ENCODE measurements at regions not wholly inside any gene's neighbourhood (a gene's known extent, or its start where the extent isn't known, plus 50 kb on each side); places are given as distances from the start of the nearest gene placed in this dataset.
"Not testable (repeated sequence)": the region's sequence is repeated elsewhere in the genome, so short reads cannot be mapped to it uniquely, and the experiment has no call there.

GRCh38 chr7:128581825-128582561, 90.1 kb upstream of the GARIN1A start:
- not testable (repeated sequence) for H3K4me3 ChIP-seq (ENCODE audit: insufficient read depth, low read length); H3K27ac ChIP-seq (ENCODE audit: low read depth, low read length)

GRCh38 chr7:128586715-128587114, 85.4 kb upstream of the GARIN1A start:
- not testable (repeated sequence) for H3K4me1 ChIP-seq (ENCODE audit: insufficient read depth, low read length); H3K27ac ChIP-seq (ENCODE audit: low read depth, low read length); H4K20me1 ChIP-seq (ENCODE audit: insufficient read depth, low read length); H3K4me2 ChIP-seq (ENCODE audit: insufficient read depth, low read length); H2AFZ ChIP-seq (ENCODE audit: low read length); DNase-seq (ENCODE audit: insufficient read length, low spot score, missing footprints); H3K27me3 ChIP-seq (ENCODE audit: insufficient read depth, low read length); H3K9me3 ChIP-seq (ENCODE audit: low read depth, low read length); H3K4me3 ChIP-seq (ENCODE audit: insufficient read depth, low read length)
- peaks cover 30% of the 10 kb centered on the region for H3K79me2 ChIP-seq (ENCODE audit: insufficient read depth, low read length)
- peaks cover 14% of the 10 kb centered on the region for H3K36me3 ChIP-seq (ENCODE audit: insufficient read depth, low read length)

More at GRCh38 chr7:128581825-128582561, 90.1 kb upstream of the GARIN1A start:
- DNase-seq (ENCODE audit: insufficient read length, low spot score, missing footprints); H3K27me3 ChIP-seq (ENCODE audit: insufficient read depth, low read length); H4K20me1 ChIP-seq (ENCODE audit: insufficient read depth, low read length); H3K9me3 ChIP-seq (ENCODE audit: low read depth, low read length); H2AFZ ChIP-seq (ENCODE audit: low read length); H3K4me2 ChIP-seq (ENCODE audit: insufficient read depth, low read length): not testable (repeated sequence)
- Histone ChIP-seq H3K4me1 (ENCODE audit: insufficient read depth, low read length) (peaks cover 10% of the 10 kb centered on the region), H3K79me2 (ENCODE audit: insufficient read depth, low read length) (peaks cover 23% of the 10 kb centered on the region), H3K36me3 (ENCODE audit: insufficient read depth, low read length) (peaks cover 12% of the 10 kb centered on the region)

- H3K27me3 ChIP-seq (ENCODE audit: insufficient read depth, low read length), result no peaks in the 10 kb centered on the region
- H3K4me2 ChIP-seq (ENCODE audit: insufficient read depth, low read length), result no peak overlapping the region
- no peak overlapping the region for H3K4me3 ChIP-seq (ENCODE audit: insufficient read depth, low read length)
- no peak for TF ChIP-seq CTCF (IDR thresholded peaks at IDR 0.05; ENCODE audit: extremely low read depth, low read depth, low read length)
- DNase-seq (ENCODE audit: insufficient read length, low spot score, missing footprints), result no peak
- H3K79me2 ChIP-seq (ENCODE audit: insufficient read depth, low read length), result peaks cover 35% of the 10 kb centered on the region
- no peaks in the 10 kb centered on the region for H3K9me3 ChIP-seq (ENCODE audit: low read depth, low read length)
- H3K36me3 ChIP-seq (ENCODE audit: insufficient read depth, low read length), result peaks cover 22% of the 10 kb centered on the region
- H4K20me1 ChIP-seq (ENCODE audit: insufficient read depth, low read length), result peaks cover 4% of the 10 kb centered on the region
- no peaks in the 10 kb centered on the region for H3K4me1 ChIP-seq (ENCODE audit: insufficient read depth, low read length)
- H2AFZ ChIP-seq (ENCODE audit: low read length), result no peak overlapping the region
- H3K27ac ChIP-seq (ENCODE audit: low read depth, low read length), result no peak overlapping the region
These were observed 80.4 kb upstream of the GARIN1A start for GRCh38 chr7:128591705-128592104.

DNA sequence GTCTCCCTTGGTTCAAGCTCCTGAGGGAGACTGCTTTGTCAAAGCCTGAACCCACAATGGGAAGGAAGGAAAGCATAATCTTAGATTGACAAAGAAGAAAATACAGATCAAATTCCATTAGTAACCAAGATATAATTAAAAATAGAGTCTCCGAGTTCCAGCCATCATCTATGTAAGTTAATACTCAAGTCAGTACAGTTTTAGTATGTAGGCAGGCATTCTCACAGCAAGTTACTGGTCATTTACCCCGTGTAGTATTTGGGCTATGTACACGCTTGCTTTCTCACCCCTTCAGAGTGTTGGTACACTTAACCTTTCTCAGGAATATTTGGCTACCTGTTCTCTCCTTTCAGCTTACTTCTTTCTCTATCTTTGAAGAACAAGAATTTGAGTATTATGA, 79.9 kb upstream of the GARIN1A start:
- H3K27me3 ChIP-seq (ENCODE audit: insufficient read depth, low read length); H3K4me2 ChIP-seq (ENCODE audit: insufficient read depth, low read length); H3K4me1 ChIP-seq (ENCODE audit: insufficient read depth, low read length); H4K20me1 ChIP-seq (ENCODE audit: insufficient read depth, low read length); H3K4me3 ChIP-seq (ENCODE audit: insufficient read depth, low read length); DNase-seq (ENCODE audit: insufficient read length, low spot score, missing footprints); H3K27ac ChIP-seq (ENCODE audit: low read depth, low read length); H2AFZ ChIP-seq (ENCODE audit: low read length); H3K9me3 ChIP-seq (ENCODE audit: low read depth, low read length): not testable (repeated sequence)
- H3K36me3 ChIP-seq (ENCODE audit: insufficient read depth, low read length), result peaks cover 25% of the 10 kb centered on the region
- peaks cover 35% of the 10 kb centered on the region for H3K79me2 ChIP-seq (ENCODE audit: insufficient read depth, low read length)

GRCh38 chr7:128594061-128594460, 78.0 kb upstream of the GARIN1A start:
- not testable (repeated sequence) for H3K4me1 ChIP-seq (ENCODE audit: insufficient read depth, low read length); H4K20me1 ChIP-seq (ENCODE audit: insufficient read depth, low read length); H3K9me3 ChIP-seq (ENCODE audit: low read depth, low read length); H3K27me3 ChIP-seq (ENCODE audit: insufficient read depth, low read length); DNase-seq (ENCODE audit: insufficient read length, low spot score, missing footprints); H3K27ac ChIP-seq (ENCODE audit: low read depth, low read length); H3K4me2 ChIP-seq (ENCODE audit: insufficient read depth, low read length); H2AFZ ChIP-seq (ENCODE audit: low read length); H3K4me3 ChIP-seq (ENCODE audit: insufficient read depth, low read length)
- H3K36me3 ChIP-seq (ENCODE audit: insufficient read depth, low read length), result peaks cover 25% of the 10 kb centered on the region
- H3K79me2 ChIP-seq (ENCODE audit: insufficient read depth, low read length), result peaks cover 43% of the 10 kb centered on the region

DNA sequence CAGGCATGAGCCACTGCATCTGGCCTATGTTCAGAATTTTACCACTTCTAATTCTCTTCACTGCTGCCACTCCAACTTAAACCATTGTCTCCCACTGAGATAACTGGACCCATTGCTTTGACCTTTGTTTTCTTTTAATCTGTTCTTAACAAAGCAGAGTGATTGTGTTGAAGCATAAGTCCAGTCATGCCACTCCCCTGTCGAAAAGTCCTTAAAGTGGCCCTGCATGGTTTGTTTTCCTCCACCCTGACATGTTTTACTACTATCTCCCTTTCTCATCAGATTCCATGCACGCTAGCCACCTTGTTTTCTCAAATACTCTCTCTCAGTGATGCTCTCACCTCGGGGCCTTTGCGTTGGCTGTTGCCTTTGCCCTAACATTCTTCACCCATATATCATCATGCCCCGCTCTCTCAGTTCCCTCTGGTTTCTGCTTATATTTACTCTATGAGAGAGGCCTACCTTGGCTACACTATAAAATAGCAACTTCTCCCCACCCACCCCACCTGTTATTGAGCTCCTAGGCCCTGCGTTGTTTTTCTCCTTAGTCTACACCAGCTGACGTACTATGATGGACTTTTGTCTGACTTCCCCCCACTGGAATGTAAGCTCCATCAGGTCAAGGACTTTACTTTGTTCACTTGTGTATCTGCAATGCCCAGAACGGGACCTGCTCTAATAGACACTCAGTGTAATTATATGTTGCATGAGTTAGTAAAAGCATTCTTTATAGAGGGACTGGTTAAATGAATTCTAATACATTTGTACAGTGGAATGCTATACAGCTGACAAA, 75.6 kb upstream of the GARIN1A start:
- H3K27me3 ChIP-seq (ENCODE audit: insufficient read depth, low read length); H3K4me2 ChIP-seq (ENCODE audit: insufficient read depth, low read length); H3K4me3 ChIP-seq (ENCODE audit: insufficient read depth, low read length); DNase-seq (ENCODE audit: insufficient read length, low spot score, missing footprints); H3K4me1 ChIP-seq (ENCODE audit: insufficient read depth, low read length); H2AFZ ChIP-seq (ENCODE audit: low read length); H3K9me3 ChIP-seq (ENCODE audit: low read depth, low read length); H3K27ac ChIP-seq (ENCODE audit: low read depth, low read length): not testable (repeated sequence)
- peaks cover 10% of the 10 kb centered on the region for H4K20me1 ChIP-seq (ENCODE audit: insufficient read depth, low read length)
- peaks cover 25% of the 10 kb centered on the region for H3K36me3 ChIP-seq (ENCODE audit: insufficient read depth, low read length)
- peaks cover 57% of the 10 kb centered on the region for H3K79me2 ChIP-seq (ENCODE audit: insufficient read depth, low read length)

GRCh38 chr7:128598946-128599345, 73.1 kb upstream of the GARIN1A start:
- H3K4me3 ChIP-seq (ENCODE audit: insufficient read depth, low read length); H2AFZ ChIP-seq (ENCODE audit: low read length); H3K36me3 ChIP-seq (ENCODE audit: insufficient read depth, low read length); H3K27ac ChIP-seq (ENCODE audit: low read depth, low read length); H3K4me2 ChIP-seq (ENCODE audit: insufficient read depth, low read length); DNase-seq (ENCODE audit: insufficient read length, low spot score, missing footprints); H3K9me3 ChIP-seq (ENCODE audit: low read depth, low read length); H3K4me1 ChIP-seq (ENCODE audit: insufficient read depth, low read length); H3K27me3 ChIP-seq (ENCODE audit: insufficient read depth, low read length): not testable (repeated sequence)
- Histone ChIP-seq H4K20me1 (ENCODE audit: insufficient read depth, low read length) (peaks cover 10% of the 10 kb centered on the region), H3K79me2 (ENCODE audit: insufficient read depth, low read length) (peaks cover 65% of the 10 kb centered on the region)

Measured in osteoblast (primary cell).